Lower lobe of right lung (tissue), 2 donors: ENCODE measurements at regions not wholly inside any gene's neighbourhood (a gene's known extent, or its start where the extent isn't known, plus 50 kb on each side); places are given as distances from the start of the nearest gene placed in this dataset.
"Not testable (repeated sequence)": the region's sequence is repeated elsewhere in the genome, so short reads cannot be mapped to it uniquely, and the experiment has no call there.

ENCODE experiments used
- ATAC-seq, 2 donors: fragments of 200-7000 bp; cut with Tn5 transposase; one replicate each; pipeline ENCODE4 v1.9.1; 2020 to 2022; ENCODE audit warnings: mild to moderate bottlenecking in 2 of 2, moderate library complexity in 2 of 2
- DNase-seq: peaks from one replicate; pipeline ENCODE4 v3.0.0-alpha.2; 2020
- H3K27ac ChIP-seq: fragments of 200-600 bp; one replicate; pipeline ENCODE4 v1.8.0; 2022
- H3K27me3 ChIP-seq: fragments of 200-600 bp; one replicate; pipeline ENCODE4 v1.8.0; 2022; ENCODE audit warnings: low read depth
- H3K36me3 ChIP-seq: fragments of 200-600 bp; one replicate; pipeline ENCODE4 v1.8.0; 2022; ENCODE audit warnings: mild to moderate bottlenecking
- H3K4me1 ChIP-seq: fragments of 200-600 bp; one replicate; pipeline ENCODE4 v1.8.0; 2022
- H3K4me3 ChIP-seq: fragments of 200-600 bp; one replicate; pipeline ENCODE4 v1.8.0; 2022; ENCODE audit warnings: mild to moderate bottlenecking
- H3K9me3 ChIP-seq: fragments of 200-600 bp; one replicate; pipeline ENCODE4 v1.8.0; 2022
- intact Hi-C: fragments of 100-400 bp; cut with DNase I; formaldehyde crosslinking; loops from one replicate; pipeline ENCODE4 v1.11.0; 2022
- TF ChIP-seq, protein P1 (sequence below): fragments of 200-600 bp; IDR thresholded peaks from one replicate; pipeline ENCODE4 v1.8.0; 2022; ENCODE audit warnings: antibody characterized with exemption, mild to moderate bottlenecking
- donor health status: DM: no; HTN: yes; CAD: no; lungs with severe emphysema.

DNA sequence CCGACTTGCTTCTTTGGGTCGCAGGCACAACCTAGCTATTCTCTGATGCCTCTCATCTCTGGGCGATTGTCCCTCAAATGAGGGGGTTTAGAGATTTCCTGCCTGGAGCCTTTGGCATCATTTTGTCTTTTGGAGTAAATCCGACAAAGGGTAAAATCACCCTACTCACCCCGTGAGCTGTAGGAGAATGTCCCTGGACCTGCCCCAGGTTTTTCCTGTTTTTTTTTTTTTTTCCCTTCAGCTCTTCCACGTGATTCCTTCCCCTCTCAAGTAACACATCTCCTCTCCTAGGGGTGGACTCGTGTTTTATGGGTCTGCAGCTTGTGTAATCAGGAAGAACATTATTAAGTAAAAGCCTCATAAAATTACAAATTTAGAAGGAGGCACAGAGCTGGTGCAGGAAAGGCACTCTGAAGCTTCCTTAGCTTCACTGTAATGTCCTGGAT lies 128.4 kb upstream of the ZNF746 start:
- no peak for DNase-seq
- Histone ChIP-seq H3K36me3 (peaks cover 4% of the 10 kb centered on the region), H3K27me3 (no peaks in the 10 kb centered on the region), H3K4me1 (peaks cover 26% of the 10 kb centered on the region), H3K4me3 (no peak overlapping the region), H3K9me3 (no peaks in the 10 kb centered on the region), H3K27ac (no peak overlapping the region)
- ATAC-seq, result no peak
- TF ChIP-seq, protein P1, sequence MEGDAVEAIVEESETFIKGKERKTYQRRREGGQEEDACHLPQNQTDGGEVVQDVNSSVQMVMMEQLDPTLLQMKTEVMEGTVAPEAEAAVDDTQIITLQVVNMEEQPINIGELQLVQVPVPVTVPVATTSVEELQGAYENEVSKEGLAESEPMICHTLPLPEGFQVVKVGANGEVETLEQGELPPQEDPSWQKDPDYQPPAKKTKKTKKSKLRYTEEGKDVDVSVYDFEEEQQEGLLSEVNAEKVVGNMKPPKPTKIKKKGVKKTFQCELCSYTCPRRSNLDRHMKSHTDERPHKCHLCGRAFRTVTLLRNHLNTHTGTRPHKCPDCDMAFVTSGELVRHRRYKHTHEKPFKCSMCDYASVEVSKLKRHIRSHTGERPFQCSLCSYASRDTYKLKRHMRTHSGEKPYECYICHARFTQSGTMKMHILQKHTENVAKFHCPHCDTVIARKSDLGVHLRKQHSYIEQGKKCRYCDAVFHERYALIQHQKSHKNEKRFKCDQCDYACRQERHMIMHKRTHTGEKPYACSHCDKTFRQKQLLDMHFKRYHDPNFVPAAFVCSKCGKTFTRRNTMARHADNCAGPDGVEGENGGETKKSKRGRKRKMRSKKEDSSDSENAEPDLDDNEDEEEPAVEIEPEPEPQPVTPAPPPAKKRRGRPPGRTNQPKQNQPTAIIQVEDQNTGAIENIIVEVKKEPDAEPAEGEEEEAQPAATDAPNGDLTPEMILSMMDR, result no peak
- intact Hi-C loops, result no loop called here

GRCh38 chr7:149625340-149625946 lies 127.8 kb upstream of the ZNF746 start:
- DNase-seq (peak; percentile 78), ATAC-seq (peak; percentile 61 to 73)
- no peaks in the 10 kb centered on the region for H3K27me3 ChIP-seq
- H3K9me3 ChIP-seq, result no peaks in the 10 kb centered on the region
- H3K4me1 ChIP-seq, result peaks cover 26% of the 10 kb centered on the region
- peak overlapping the region; percentile 80 for H3K4me3 ChIP-seq
- peaks cover 10% of the 10 kb centered on the region for H3K36me3 ChIP-seq
- intact Hi-C loops, result no loop called here
- TF ChIP-seq, protein P1, result peak; percentile 71
- H3K27ac ChIP-seq, result peak overlapping the region; percentile 91

GRCh38 chr7:149624419-149625339 lies 127.1 kb upstream of the ZNF746 start:
- H3K27ac ChIP-seq, result peak overlapping the region; percentile 91
- peaks cover 17% of the 10 kb centered on the region for H3K36me3 ChIP-seq
- TF ChIP-seq, protein P1, result peak; percentile 99
- DNase-seq (peak; percentile 98), ATAC-seq (peak; percentile 98)
- peaks cover 26% of the 10 kb centered on the region for H3K4me1 ChIP-seq
- no peaks in the 10 kb centered on the region for H3K9me3 ChIP-seq
- no peaks in the 10 kb centered on the region for H3K27me3 ChIP-seq
- H3K4me3 ChIP-seq, result peak overlapping the region; percentile 80
- intact Hi-C loops, result no loop called here

- ATAC-seq (peak; percentile 38 to 49), DNase-seq (peak; percentile 58)
- intact Hi-C loops, result no loop called here
- Histone ChIP-seq H3K4me3 (peak overlapping the region; percentile 80), H3K27ac (peak overlapping the region; percentile 91), H3K27me3 (no peaks in the 10 kb centered on the region), H3K4me1 (peaks cover 26% of the 10 kb centered on the region), H3K9me3 (no peaks in the 10 kb centered on the region), H3K36me3 (peaks cover 24% of the 10 kb centered on the region)
- TF ChIP-seq, protein P1, result no peak
These were observed 126.4 kb upstream of the ZNF746 start for GRCh38 chr7:149624006-149624405.

DNA sequence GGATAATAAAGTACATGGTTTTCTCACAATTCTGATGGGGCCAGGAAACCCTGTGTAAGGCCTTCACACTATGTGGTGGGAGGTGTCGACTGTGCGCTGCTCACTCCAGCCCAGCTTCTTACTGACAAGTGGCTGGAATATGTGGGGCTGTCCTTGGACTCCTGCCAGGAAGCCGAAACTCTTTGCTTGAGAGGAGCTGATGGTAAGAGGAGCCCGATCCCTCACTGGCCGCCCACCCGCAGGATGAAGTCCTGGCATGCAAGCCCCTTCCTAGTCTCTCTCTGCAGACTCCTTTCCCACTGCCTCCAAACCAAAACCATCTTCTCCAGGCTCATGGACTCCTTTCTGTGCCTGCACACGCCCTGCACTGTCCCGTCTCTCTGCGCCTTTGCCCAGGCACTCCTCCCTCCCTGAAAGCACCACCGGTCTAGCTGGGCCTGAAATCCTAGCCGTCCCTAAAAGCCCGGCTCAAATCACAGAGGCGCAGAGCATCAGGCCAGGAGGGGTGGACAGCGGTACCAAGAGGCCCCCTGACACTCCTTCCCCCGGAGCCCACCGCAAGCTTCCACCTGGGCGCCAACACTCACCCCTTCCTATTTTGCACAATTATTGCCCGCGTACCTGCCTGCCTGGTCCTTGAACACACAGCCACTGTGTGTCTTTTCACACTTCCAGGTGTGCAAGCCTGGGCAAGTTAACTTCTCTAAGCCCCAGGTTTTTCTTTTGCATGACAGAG lies 125.8 kb upstream of the ZNF746 start:
- H3K9me3 ChIP-seq, H3K27me3 ChIP-seq, intact Hi-C loops, ATAC-seq: not testable (repeated sequence)
- Histone ChIP-seq H3K36me3 (peaks cover 30% of the 10 kb centered on the region), H3K4me1 (peaks cover 26% of the 10 kb centered on the region), H3K27ac (peak overlapping the region; percentile 91), H3K4me3 (peak overlapping the region; percentile 80)
- peak; percentile 53 for DNase-seq
